Heart left ventricle (tissue), 13 donors: ENCODE measurements at regions not wholly inside any gene's neighbourhood (a gene's known extent, or its start where the extent isn't known, plus 50 kb on each side); places are given as distances from the start of the nearest gene placed in this dataset.

ENCODE experiments used
- CTCF ChIP-seq, 12 donors: fragments of 200-600 bp; sonication (generic) in 4 of 12; IDR thresholded peaks; one replicate each; pipeline versions ENCODE4 v1.5.0 to v1.8.0; 2018 to 2022; ENCODE audit warnings: antibody characterized with exemption in 12 of 12, mild to moderate bottlenecking in 5 of 12
- POLR2A ChIP-seq, 2 donors: fragments of 450-650 bp; IDR thresholded peaks; one replicate each; pipeline ENCODE4 v1.6.1; 2017; ENCODE audit warnings: antibody characterized with exemption in 2 of 2, mild to moderate bottlenecking in 2 of 2, moderate library complexity in 2 of 2
- donor health status: ischemic (EF 13 %, LVEDD 7.1; RV severe dilation, severe dysfunction).
- donor health status: DM: no; HTN: yes; CAD: no.
- donor health status: DM: no; HTN: no; CAD: no.
- donor health status: ischemic (EF 25% LVEDD 6.9; RV normal size, moderate dysfunction).
- donor health status: ischemic (EF 25% LVEDD 5.7; RV mildly dilated, moderate dysfunction).
- donor health status: ischemic (EF 35%, LVEDD 5.7; RV mildly dilated, moderate dysfunction).
- donor health status: nonischemic (EF 11% LVEDD 7.7; RV severe dilation, severe dysfunction).
- donor health status: DM: yes; HTN: yes; CAD: no.
- donor health status: PGD.
- donor health status: ischemic (EF 29% LVEDD 5.4; RV normal size, mild dysfunction).
- donor health status: nonischemic (EF 23%, LVEDD 6.1; RV moderate dilation, normal function).

DNA sequence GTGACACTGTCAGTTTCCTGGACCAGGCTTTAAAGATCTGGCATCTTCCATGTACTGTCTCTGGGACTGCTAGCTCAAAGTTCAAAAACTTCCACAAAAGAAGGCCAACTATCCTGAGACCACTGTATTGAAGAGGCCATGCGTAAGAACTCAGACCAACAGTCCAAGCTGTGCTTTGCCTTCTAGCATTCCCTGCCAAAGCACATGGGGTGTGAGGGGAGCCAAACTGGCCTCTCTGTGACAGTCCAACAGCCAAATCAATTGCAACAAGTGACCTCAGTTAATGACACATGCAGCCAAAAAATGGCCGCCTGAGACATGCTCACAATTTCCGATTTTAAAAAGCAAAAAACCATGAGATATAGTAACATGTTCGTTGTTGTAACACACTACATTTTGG is 160.3 kb upstream of the CDH19 start:
- TF ChIP-seq POLR2A (IDR thresholded peaks at IDR 0.05) (no peak), CTCF (IDR thresholded peaks at IDR 0.05) (no peak)
